GM21717 (cell line): ENCODE measurements at regions not wholly inside any gene's neighbourhood (a gene's known extent, or its start where the extent isn't known, plus 50 kb on each side); places are given as distances from the start of the nearest gene placed in this dataset.
"Not testable (repeated sequence)": the region's sequence is repeated elsewhere in the genome, so short reads cannot be mapped to it uniquely, and the experiment has no call there.

ENCODE experiments used
- ATAC-seq: cut with Tn5 transposase; IDR thresholded peaks from one replicate; pipeline ENCODE4 v1.9.1; 2021; ENCODE audit warnings: mild to moderate bottlenecking, moderate library complexity; ENCODE audit not compliant: unreplicated experiment

- ATAC-seq: no peak
These were observed 86.2 kb downstream of the RPL27A start for GRCh38 chr11:8768625-8769333.

- ATAC-seq: no peak
These were observed 90.3 kb downstream of the RPL27A start for GRCh38 chr11:8772571-8773519.

- ATAC-seq: no peak
These were observed 91.4 kb downstream of the RPL27A start for GRCh38 chr11:8773916-8774539.

- not testable (repeated sequence) for ATAC-seq
These were observed 92.3 kb downstream of the RPL27A start for GRCh38 chr11:8774916-8775315.

GRCh38 chr11:8775332-8775731 is 92.7 kb downstream of the RPL27A start:
- no peak for ATAC-seq

- no peak for ATAC-seq
These were observed 93.1 kb downstream of the RPL27A start for GRCh38 chr11:8775734-8776133.

- ATAC-seq: no peak
These were observed 93.6 kb downstream of the RPL27A start for GRCh38 chr11:8776209-8776608.

GRCh38 chr11:8777907-8778767 is 95.5 kb downstream of the RPL27A start:
- no peak for ATAC-seq

GRCh38 chr11:8779107-8779506 is 96.5 kb downstream of the RPL27A start:
- no peak for ATAC-seq

GRCh38 chr11:8779732-8780131 is 97.1 kb downstream of the RPL27A start:
- ATAC-seq: no peak

GRCh38 chr11:8784954-8785353 is 102.4 kb downstream of the RPL27A start:
- no peak for ATAC-seq

GRCh38 chr11:8785457-8785856 is 102.9 kb downstream of the RPL27A start:
- ATAC-seq: no peak

GRCh38 chr11:8785998-8786397 is 103.4 kb downstream of the RPL27A start:
- no peak for ATAC-seq

GRCh38 chr11:8786933-8787332 is 104.3 kb downstream of the RPL27A start:
- ATAC-seq: no peak

- no peak for ATAC-seq
These were observed 104.8 kb downstream of the RPL27A start for GRCh38 chr11:8787372-8787771.

GRCh38 chr11:8788616-8789015 is 106.0 kb downstream of the RPL27A start:
- no peak for ATAC-seq

- ATAC-seq: no peak
These were observed 107.3 kb downstream of the RPL27A start for GRCh38 chr11:8789864-8790263.

GRCh38 chr11:8790968-8791367 is 108.4 kb downstream of the RPL27A start:
- ATAC-seq: no peak

GRCh38 chr11:8792710-8793109 is 110.1 kb downstream of the RPL27A start:
- no peak for ATAC-seq

- no peak for ATAC-seq
These were observed 110.7 kb downstream of the RPL27A start for GRCh38 chr11:8793114-8793777.
